Type B pancreatic cell (in vitro differentiated cells): ENCODE measurements at regions not wholly inside any gene's neighbourhood (a gene's known extent, or its start where the extent isn't known, plus 50 kb on each side); places are given as distances from the start of the nearest gene placed in this dataset.
"Not testable (repeated sequence)": the region's sequence is repeated elsewhere in the genome, so short reads cannot be mapped to it uniquely, and the experiment has no call there.

Experiments used
- DNase-seq: peaks from one replicate; pipeline ENCODE4 v3.0.0; 2021; ENCODE audit warnings: mixed read lengths; ENCODE audit not compliant: unreplicated experiment; ENCODE audit errors: extremely low spot score
- H3K27ac Mint-ChIP-seq: 2 replicates; pipeline ENCODE4 v1.8.0; 2021; ENCODE audit warnings: mild to moderate bottlenecking, mixed read lengths
- H3K27me3 Mint-ChIP-seq: 2 replicates; pipeline ENCODE4 v1.8.0; 2021; ENCODE audit warnings: mixed read lengths
- H3K36me3 Mint-ChIP-seq: 2 replicates; pipeline ENCODE4 v1.8.0; 2021; ENCODE audit warnings: mixed read lengths
- H3K4me1 Mint-ChIP-seq: one replicate; pipeline ENCODE4 v1.8.0; 2021; ENCODE audit warnings: mixed read lengths; ENCODE audit not compliant: unreplicated experiment
- H3K4me3 Mint-ChIP-seq: 2 replicates; pipeline ENCODE4 v1.8.0; 2021; ENCODE audit warnings: mild to moderate bottlenecking, mixed read lengths
- H3K9me3 Mint-ChIP-seq: 2 replicates; pipeline ENCODE4 v1.8.0; 2021; ENCODE audit warnings: mixed read lengths
- CTCF ChIP-seq: fragments of 200-600 bp; sonication (generic); conservative IDR thresholded peaks from 2 replicates; pipeline ENCODE4 v1.5.0; 2021; ENCODE audit warnings: antibody characterized with exemption, mild to moderate bottlenecking

DNA sequence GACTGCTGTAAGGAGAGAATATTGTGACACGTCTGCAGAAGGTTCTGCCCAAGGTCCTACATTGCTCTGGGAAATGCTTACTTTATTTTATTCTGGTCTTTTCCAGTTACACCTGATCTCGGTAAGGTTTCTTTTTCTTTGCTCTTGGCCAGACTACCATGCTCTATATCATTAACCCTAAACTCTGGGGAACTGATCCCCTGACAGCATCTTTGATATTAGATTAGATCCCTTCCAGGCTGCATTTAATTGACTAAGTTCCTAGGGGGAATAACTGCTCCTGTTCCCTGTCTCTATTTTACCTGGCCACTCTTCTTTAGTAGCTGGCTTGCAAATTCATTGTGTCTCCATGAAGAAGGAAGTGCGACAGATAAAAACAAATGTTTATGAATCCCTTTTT is 243.5 kb downstream of the MAT2B start:
- DNase-seq = no peak
- no peak for TF ChIP-seq CTCF
- H3K9me3 Mint-ChIP-seq = no peaks in the 10 kb centered on the region
- no peak overlapping the region for H3K4me3 Mint-ChIP-seq
- H3K27me3 Mint-ChIP-seq = no peaks in the 10 kb centered on the region
- no peaks in the 10 kb centered on the region for H3K4me1 Mint-ChIP-seq
- H3K27ac Mint-ChIP-seq = no peak overlapping the region
- no peaks in the 10 kb centered on the region for H3K36me3 Mint-ChIP-seq

DNA sequence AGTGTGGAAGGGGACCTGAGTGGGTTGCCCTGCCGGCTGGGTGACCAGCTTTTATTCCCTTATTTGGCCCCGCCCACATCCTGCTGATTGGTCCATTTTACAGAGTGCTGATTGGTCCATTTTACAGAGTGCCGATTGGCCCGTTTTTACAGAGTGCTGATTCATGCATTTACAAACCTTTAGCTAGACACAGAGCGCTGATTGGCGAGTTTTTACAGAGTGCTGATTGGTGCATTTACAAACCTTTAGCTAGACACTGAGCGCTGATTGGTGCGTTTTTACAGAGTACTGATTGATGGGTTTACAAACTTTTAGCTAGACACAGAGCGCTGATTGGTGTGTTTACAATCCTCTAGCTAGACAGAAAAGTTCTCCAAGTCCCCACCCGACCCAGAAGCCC is 245.0 kb downstream of the MAT2B start:
- DNase-seq, H3K27me3 Mint-ChIP-seq, H3K27ac Mint-ChIP-seq, H3K4me3 Mint-ChIP-seq, H3K36me3 Mint-ChIP-seq, H3K4me1 Mint-ChIP-seq, H3K9me3 Mint-ChIP-seq: not testable (repeated sequence)

DNA sequence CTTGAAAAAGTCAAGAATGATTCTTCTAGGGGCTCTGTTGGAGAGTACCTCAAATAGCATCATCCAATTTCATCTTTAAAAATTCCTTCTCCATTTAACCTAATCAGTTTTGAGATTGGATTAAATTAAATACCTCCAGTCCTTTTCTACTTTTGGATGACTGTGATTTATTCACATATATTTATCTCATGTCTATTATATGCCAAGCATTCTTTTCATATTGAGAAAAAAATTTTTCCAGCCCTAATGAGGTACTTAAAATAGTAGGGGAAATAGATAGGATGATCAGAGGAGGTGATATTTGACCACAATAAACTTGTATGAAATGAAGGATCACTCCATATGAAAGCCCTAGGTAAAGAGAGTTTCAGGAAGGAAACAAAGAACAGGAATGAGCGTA is 250.1 kb downstream of the MAT2B start:
- H3K27me3 Mint-ChIP-seq = no peaks in the 10 kb centered on the region
- no peak for TF ChIP-seq CTCF
- H3K27ac Mint-ChIP-seq = no peak overlapping the region

GRCh38 chr5:163756170-163756569 is 250.8 kb downstream of the MAT2B start:
- no peaks in the 10 kb centered on the region for H3K27me3 Mint-ChIP-seq
- no peak for TF ChIP-seq CTCF
- no peak overlapping the region for H3K4me3 Mint-ChIP-seq
- DNase-seq = no peak
- H3K4me1 Mint-ChIP-seq = no peaks in the 10 kb centered on the region
- no peak overlapping the region for H3K27ac Mint-ChIP-seq
- no peaks in the 10 kb centered on the region for H3K9me3 Mint-ChIP-seq
- H3K36me3 Mint-ChIP-seq = no peaks in the 10 kb centered on the region

More for the DNA sequence above, 250.1 kb downstream of the MAT2B start:
- Mint-ChIP-seq H3K4me1 (no peaks in the 10 kb centered on the region), H3K9me3 (no peaks in the 10 kb centered on the region), H3K36me3 (no peaks in the 10 kb centered on the region), H3K4me3 (no peak overlapping the region)
- DNase-seq = no peak

DNA sequence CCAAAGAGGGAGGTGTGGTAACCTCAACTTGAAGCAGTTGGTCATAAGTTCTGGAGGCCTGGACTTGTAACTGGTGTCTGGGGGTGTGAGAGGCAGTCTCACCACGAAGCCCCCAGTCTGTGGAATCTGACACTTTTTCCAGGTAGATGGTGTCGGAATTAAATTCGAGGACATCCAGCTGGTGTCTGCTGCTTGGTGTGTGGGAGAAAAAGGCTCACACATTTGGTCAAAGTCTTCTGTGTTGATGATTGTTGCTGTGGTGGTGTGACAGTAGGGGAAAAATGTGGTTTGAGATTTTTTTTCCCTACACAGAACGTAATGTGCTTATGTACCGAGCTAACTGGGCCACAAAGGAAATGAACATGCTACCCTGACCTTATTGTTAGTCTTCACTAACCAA is 251.9 kb downstream of the MAT2B start:
- Mint-ChIP-seq H3K4me3 (no peak overlapping the region), H3K36me3 (no peaks in the 10 kb centered on the region), H3K9me3 (no peaks in the 10 kb centered on the region), H3K27ac (no peak overlapping the region), H3K4me1 (no peaks in the 10 kb centered on the region), H3K27me3 (no peaks in the 10 kb centered on the region)
- no peak for TF ChIP-seq CTCF
- no peak for DNase-seq

GRCh38 chr5:163758283-163758711 is 252.9 kb downstream of the MAT2B start:
- H3K4me1 Mint-ChIP-seq = no peaks in the 10 kb centered on the region
- H3K27ac Mint-ChIP-seq = no peak overlapping the region
- H3K36me3 Mint-ChIP-seq = no peaks in the 10 kb centered on the region
- no peaks in the 10 kb centered on the region for H3K27me3 Mint-ChIP-seq
- H3K4me3 Mint-ChIP-seq = no peak overlapping the region
- no peaks in the 10 kb centered on the region for H3K9me3 Mint-ChIP-seq
- no peak for TF ChIP-seq CTCF
- DNase-seq = no peak
